GM21737 (cell line): ENCODE measurements at regions not wholly inside any gene's neighbourhood (a gene's known extent, or its start where the extent isn't known, plus 50 kb on each side); places are given as distances from the start of the nearest gene placed in this dataset.

Experiments
- ATAC-seq: cut with Tn5 transposase; IDR thresholded peaks from one replicate; pipeline ENCODE4 v1.9.1; 2021; ENCODE audit warnings: mild to moderate bottlenecking, moderate library complexity; ENCODE audit not compliant: unreplicated experiment

- ATAC-seq, result no peak
These were observed 82.6 kb upstream of the SLC24A5 start for GRCh38 chr15:48038221-48038620.

GRCh38 chr15:48040166-48040817, 80.5 kb upstream of the SLC24A5 start:
- no peak for ATAC-seq

- ATAC-seq, result no peak
These were observed 79.3 kb upstream of the SLC24A5 start for GRCh38 chr15:48041454-48041853.

GRCh38 chr15:48046813-48047438, 73.9 kb upstream of the SLC24A5 start:
- no peak for ATAC-seq

- ATAC-seq, result no peak
These were observed 71.1 kb upstream of the SLC24A5 start for GRCh38 chr15:48049736-48050135.

DNA sequence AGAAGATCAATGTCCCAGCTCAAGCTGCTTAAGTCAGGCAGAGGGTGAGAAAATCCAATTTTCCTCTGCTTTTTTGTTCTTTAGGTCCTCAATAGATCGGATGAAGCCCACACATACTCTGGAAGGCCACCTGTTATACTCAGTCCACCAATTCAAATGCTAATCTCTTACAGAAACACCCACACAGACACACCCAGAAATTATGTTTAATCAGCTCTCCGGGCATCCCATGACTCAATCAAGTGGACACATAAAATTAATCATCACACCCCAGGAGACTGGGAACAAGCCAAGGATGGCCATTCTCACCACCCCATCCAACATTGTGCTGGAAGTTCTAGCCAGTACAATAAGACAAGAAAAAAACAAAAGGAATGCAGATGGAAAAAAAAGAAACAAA, 67.8 kb upstream of the SLC24A5 start:
- ATAC-seq, result no peak

DNA sequence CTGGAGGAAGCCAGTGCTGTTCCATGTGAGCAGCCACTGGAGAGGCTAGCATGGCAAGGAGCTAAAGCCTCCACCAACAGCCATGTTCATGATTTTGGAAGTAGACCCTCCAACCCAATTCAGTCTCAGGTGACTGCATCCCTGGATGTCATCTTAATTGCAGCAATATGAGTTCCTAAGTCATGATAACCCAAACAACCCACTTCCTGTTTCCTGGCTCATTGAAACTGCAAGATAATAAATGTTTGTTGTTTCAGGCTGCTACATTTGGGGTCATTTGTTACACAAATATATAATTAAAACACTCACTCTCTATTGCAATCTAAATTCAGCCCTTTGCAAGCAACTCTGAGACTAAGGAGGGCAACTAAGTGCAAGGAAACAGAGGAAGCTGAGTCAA, 62.4 kb upstream of the SLC24A5 start:
- no peak for ATAC-seq

DNA sequence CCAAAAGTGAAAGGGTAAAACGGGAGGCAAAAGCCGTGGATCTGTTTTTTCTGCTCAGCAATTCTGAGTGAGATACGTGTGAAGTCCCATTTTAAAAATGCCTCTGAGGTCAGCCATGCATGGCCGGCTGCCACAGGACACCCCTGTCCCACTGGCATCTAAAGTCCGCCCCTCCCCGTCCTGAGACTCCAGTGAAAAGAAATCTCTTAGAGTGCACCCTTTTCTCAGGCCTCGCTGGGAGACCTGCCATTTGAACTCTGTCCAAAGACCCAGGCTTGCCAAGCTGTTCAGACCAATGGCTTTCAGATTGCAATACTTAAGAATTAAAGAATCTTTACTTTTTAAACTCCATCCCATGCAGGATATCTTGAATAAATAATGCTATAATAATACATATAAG, 61.0 kb upstream of the SLC24A5 start:
- ATAC-seq, result no peak

DNA sequence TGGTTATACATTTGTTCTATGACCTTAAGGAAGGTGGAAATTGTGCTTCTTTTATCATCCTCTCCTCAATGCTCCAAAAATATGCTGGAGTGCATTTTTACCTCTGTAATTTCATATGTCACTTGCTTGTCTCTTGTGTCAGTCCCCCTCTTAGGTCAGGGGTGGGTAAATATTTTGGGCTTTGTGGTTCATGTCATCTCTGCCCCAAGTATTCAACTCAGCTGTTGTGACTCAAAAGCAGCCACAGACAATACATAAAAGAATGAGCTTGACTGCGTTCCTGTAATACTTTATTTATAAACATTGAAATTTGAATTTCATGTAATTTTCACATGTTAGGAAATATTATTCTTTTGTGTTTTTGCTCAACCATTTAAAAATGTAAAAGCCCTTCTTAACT, 60.4 kb upstream of the SLC24A5 start:
- ATAC-seq, result no peak

GRCh38 chr15:48061605-48062004, 59.2 kb upstream of the SLC24A5 start:
- ATAC-seq, result no peak

DNA sequence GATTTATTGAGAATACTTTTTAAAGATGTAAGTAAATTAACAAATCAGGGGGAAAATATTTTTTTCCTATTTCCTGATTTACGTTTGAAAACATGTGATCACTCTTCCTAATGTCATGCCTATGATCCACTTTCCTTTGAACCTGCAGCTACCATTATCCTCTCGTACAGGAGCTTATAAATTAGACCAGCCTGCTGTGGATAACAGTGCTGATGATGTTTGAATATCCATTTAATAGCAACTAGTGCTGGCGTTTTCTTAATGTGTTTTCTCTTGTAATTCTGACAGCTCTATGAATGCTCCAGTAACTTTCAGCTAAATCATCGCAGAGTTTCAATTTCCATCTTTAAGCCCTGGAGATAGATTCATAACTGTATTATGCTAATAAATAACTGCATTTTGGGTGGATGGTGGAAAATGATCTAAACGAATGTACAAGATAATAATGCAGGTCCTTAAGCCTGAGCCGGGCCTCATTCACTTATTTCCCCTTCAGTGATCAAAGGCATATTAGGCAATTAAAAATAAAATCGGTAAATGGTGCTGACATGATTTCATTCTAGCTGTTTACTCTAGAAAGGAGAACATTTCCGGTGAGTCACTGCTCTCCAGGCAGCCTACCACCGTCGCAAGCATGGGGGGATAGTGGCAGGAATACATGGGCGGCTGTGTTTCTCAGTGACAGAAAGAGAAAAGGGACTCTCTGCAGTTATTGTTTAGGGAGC, 58.5 kb upstream of the SLC24A5 start:
- ATAC-seq, result no peak

- ATAC-seq, result no peak
These were observed 57.3 kb upstream of the SLC24A5 start for GRCh38 chr15:48063411-48063985.

GRCh38 chr15:48064421-48064820, 56.4 kb upstream of the SLC24A5 start:
- no peak for ATAC-seq

DNA sequence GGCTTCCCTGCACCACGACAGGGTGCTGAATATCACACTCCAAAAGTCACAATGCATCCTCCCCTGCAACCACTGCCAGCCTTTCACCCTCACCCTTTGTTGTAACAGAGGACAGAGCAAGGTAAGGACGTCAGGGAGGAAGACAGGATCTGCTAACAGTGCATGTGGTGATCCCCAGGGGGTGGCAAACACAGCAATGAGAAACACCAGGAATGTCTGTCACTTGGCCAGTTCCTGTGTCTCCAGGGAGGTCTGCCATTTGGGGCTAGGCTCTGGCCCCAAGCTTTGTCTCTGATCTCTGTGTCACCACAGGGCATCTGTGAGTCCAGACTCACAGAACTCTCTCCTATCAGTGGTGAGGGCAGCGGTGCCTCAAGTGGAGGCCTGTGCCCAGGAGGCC, 54.3 kb upstream of the SLC24A5 start:
- no peak for ATAC-seq
